NT2/D1 (cell line): ENCODE measurements at regions not wholly inside any gene's neighbourhood (a gene's known extent, or its start where the extent isn't known, plus 50 kb on each side); places are given as distances from the start of the nearest gene placed in this dataset.

Source experiments
- SUZ12 ChIP-seq: IDR thresholded peaks from 2 replicates; pipeline ENCODE4 v1.6.1; 2011; ENCODE audit not compliant: insufficient read length, insufficient read depth; ENCODE audit errors: extremely low read depth
- YY1 ChIP-seq: IDR thresholded peaks from 2 replicates; pipeline ENCODE4 v1.6.1; 2011; ENCODE audit not compliant: insufficient read length, insufficient read depth

DNA sequence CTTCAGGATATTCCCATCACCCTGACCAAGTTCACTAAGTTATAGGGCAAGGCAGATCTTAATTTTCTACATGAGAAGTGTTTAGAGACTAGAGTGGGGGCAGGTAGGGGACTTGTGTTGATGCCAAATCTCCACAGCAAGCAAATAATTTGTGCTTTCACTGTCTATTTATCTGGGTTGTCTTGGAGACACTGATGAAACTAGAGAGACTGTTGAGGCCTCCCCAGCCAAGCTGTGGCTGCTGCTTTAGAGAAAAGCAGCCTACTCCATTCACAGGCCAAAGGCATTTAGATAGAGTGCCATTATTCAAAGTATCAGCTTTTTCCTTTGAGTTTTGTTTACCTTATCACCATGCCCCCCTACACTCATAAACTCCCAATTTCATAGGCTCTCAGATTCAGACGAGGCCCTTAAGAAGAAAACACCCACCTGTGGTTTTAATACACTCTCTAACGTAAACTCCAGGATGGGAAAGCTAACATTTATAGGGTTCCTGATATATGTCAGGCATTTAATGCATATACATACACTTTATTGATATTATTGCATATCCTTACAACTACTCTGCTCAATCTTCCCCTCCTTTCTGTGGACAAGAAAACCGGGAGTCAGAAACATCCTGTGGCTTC, 130.4 kb upstream of the FOXB1 start:
- TF ChIP-seq YY1: no peak
- no peak for TF ChIP-seq SUZ12
